Choroid plexus epithelial cell (primary cell): ENCODE measurements at regions not wholly inside any gene's neighbourhood (a gene's known extent, or its start where the extent isn't known, plus 50 kb on each side); places are given as distances from the start of the nearest gene placed in this dataset.

Experiments
- DNase-seq: peaks from one replicate; pipeline ENCODE4 v3.0.0-alpha.2; 2010; ENCODE audit warnings: low read depth
- H3K4me3 ChIP-seq: 2 replicates; pipeline ENCODE4 v1.5.1; 2011; ENCODE audit warnings: low read depth, mild to moderate bottlenecking, control low read depth, low read length, moderate library complexity
- CTCF ChIP-seq: conservative IDR thresholded peaks from 2 replicates; pipeline ENCODE4 v1.5.1; 2011; ENCODE audit warnings: low read depth, mild to moderate bottlenecking, control low read depth, inconsistent platforms, low read length, moderate library complexity

DNA sequence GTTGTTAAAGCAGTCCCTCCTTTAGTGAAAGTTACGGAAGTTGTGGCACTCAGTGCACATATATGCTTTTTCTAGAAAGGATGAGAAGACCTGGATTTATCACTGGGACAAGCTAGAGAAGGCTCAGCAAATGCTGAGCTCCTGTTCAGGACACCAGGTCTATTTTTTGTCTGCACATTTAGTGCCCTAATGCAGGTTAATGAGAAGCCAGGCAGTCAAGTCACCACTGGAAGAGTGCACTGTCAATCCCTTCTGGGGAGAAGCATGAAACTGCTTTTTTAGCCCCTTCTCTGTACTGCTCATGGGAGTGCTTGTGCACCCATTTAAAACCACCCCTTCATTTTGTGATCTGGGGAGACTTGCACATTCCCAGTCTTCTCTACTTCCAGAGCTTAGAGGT lies 624.1 kb upstream of the USP24 start:
- TF ChIP-seq CTCF: no peak
- no peak for DNase-seq
- H3K4me3 ChIP-seq: no peak overlapping the region

- H3K4me3 ChIP-seq: no peak overlapping the region
- no peak for DNase-seq
- no peak for TF ChIP-seq CTCF
Observed at GRCh38 chr1:55836086-55836485, 620.9 kb upstream of the USP24 start.

DNA sequence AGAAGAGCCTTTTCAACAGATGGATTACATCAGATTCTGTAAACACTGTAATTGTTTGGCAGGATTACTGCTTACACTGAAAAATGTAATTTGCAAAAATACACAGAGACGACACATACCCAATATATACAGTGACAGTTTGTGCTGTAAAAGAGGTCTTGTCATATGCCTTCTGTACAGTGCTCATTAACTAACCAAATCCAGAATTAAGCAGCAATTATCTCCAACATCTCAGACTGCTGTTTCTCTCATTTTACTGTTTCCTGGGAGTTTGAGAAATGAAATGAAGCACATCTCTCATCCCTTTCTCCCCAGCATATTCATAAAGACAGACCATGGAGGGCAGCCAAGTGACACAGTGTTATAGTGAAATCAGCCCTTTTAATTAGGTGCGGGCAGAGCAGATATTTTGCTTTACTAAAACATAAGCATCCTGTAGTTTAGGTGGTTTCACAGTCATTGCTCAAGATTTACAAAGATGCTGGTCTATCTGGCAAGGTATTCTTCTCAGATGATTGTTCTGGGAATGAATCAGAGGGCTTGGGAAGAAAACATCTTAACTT lies 618.4 kb upstream of the USP24 start:
- no peak for TF ChIP-seq CTCF
- peak; percentile 49 for DNase-seq

GRCh38 chr1:55831759-55832158 lies 616.6 kb upstream of the USP24 start:
- no peak for TF ChIP-seq CTCF
- no peak for DNase-seq
- no peak overlapping the region for H3K4me3 ChIP-seq

More for the DNA sequence above, 618.4 kb upstream of the USP24 start:
- H3K4me3 ChIP-seq: no peak overlapping the region

GRCh38 chr1:55828044-55828443 lies 612.9 kb upstream of the USP24 start:
- no peak for DNase-seq
- TF ChIP-seq CTCF: no peak
- no peak overlapping the region for H3K4me3 ChIP-seq

DNA sequence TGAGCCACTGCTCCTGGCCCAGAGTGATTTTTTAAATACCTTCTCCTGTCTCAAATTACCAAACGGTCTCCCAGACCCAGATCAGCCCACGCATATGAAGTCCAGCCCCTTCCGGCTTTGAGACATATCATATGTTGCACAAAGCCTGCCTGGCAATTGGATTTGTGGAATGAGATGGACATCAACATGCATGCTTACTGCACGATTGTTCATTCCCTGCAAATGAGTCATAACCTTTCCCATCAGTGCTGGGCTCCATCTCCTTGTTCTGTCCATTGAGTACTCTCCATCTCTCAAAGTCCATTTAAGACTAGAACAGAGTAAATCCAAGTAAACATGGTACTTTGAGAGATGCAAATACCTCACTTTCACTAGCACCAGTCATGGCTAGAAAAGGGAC lies 612.2 kb upstream of the USP24 start:
- no peak for TF ChIP-seq CTCF
- H3K4me3 ChIP-seq: no peak overlapping the region
- peak; percentile 97 for DNase-seq

DNA sequence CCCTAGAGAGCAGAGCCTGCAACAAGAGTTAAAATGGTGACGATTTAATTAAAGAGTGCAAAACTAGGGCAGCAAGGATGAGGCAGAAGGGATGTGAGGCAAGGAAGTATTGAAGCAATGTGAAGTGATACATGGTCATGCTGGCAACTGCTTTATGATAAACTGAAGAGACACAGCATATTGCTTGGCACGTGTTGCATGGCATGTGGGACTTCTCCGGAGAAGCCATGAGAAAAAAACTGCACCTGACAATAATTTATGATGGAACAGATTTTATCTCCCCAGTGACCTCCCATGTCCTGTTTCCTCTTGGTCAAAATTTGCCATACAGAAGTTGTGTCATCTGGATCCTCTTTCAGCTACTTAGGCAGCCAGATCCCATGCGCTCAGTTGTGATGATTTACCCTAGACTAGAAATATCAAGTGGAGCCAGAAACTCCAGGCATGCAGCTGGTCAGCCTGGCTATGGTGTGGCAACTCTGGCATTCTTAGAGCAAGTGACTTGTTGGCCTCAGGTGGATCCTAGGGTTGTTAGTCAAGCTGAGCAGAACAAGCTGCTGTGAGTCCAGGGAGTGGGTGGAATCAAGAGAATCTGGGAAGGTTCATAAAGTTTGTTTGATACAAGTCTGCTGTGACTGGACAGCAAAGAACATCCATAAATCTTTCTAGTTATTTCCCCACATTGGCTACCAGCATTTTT lies 611.4 kb upstream of the USP24 start:
- no peak for DNase-seq
- no peak for TF ChIP-seq CTCF
- H3K4me3 ChIP-seq: no peak overlapping the region
